HepG2 (cell line): ENCODE measurements at regions not wholly inside any gene's neighbourhood (a gene's known extent, or its start where the extent isn't known, plus 50 kb on each side); places are given as distances from the start of the nearest gene placed in this dataset.

Experiments used
- CAMTA2 ChIP-seq: sonication (generic); formaldehyde crosslinking; IDR thresholded peaks from 2 replicates; pipeline ENCODE4 v1.4.0; 2020; ENCODE audit warnings: mild to moderate bottlenecking, missing genetic modification reagents, borderline replicate concordance
- CHD4 ChIP-seq: fragments of 200-600 bp; sonication (generic); IDR thresholded peaks from 2 replicates; pipeline ENCODE4 v1.7.0; 2017; ENCODE audit warnings: mild to moderate bottlenecking, low read length, borderline replicate concordance
- CREM ChIP-seq, 2 experiments: sonication (generic) in 1 of 2; formaldehyde crosslinking in 1 of 2; IDR thresholded peaks; 2 replicates each; pipeline versions ENCODE4 v1.4.0 to v1.6.1; 2016 to 2020; ENCODE audit warnings: antibody characterized with exemption in 1 of 2, mild to moderate bottlenecking in 1 of 2, missing genetic modification reagents in 1 of 2
- EZH2 ChIP-seq: conservative IDR thresholded peaks from 2 replicates; pipeline ENCODE4 v1.6.1; 2012; ENCODE audit warnings: mild to moderate bottlenecking, low read depth, low read length, moderate library complexity
- KDM4B ChIP-seq: sonication (generic); formaldehyde crosslinking; IDR thresholded peaks from 2 replicates; pipeline ENCODE4 v1.4.0; 2020; ENCODE audit warnings: missing genetic modification reagents
- KLF6 ChIP-seq: IDR thresholded peaks from 2 replicates; pipeline ENCODE4 v1.8.0; 2016; ENCODE audit warnings: missing biosample characterization, missing genetic modification reagents
- MEIS1 ChIP-seq: sonication (generic); formaldehyde crosslinking; IDR thresholded peaks from 2 replicates; pipeline ENCODE4 v1.9.0; 2021; ENCODE audit warnings: mild to moderate bottlenecking, missing genetic modification reagents, moderate library complexity, borderline replicate concordance
- MTF2 ChIP-seq: sonication (generic); formaldehyde crosslinking; IDR thresholded peaks from 2 replicates; pipeline ENCODE4 v1.5.0; 2020; ENCODE audit warnings: missing genetic modification reagents, borderline replicate concordance
- RAD21 ChIP-seq: fragments of 450-650 bp; formaldehyde crosslinking; IDR thresholded peaks from 2 replicates; pipeline ENCODE4 v1.5.0; 2020; ENCODE audit warnings: mild to moderate bottlenecking
- REPIN1 ChIP-seq: sonication (generic); formaldehyde crosslinking; IDR thresholded peaks from 2 replicates; pipeline ENCODE4 v1.8.0; 2022; ENCODE audit warnings: missing genetic modification reagents, low read depth, mild to moderate bottlenecking, borderline replicate concordance
- RFX1 ChIP-seq: fragments of 450-650 bp; IDR thresholded peaks from 2 replicates; pipeline ENCODE4 v1.6.1; 2017
- SAP130 ChIP-seq: IDR thresholded peaks from 2 replicates; pipeline ENCODE4 v1.6.1; 2016; ENCODE audit warnings: low read depth
- SETDB1 ChIP-seq: sonication (generic); formaldehyde crosslinking; IDR thresholded peaks from 2 replicates; pipeline ENCODE4 v1.5.1; 2020; ENCODE audit warnings: missing genetic modification reagents, mild to moderate bottlenecking, borderline replicate concordance
- SIN3B ChIP-seq: fragments of 150-350 bp; IDR thresholded peaks from 2 replicates; pipeline ENCODE4 v1.6.1; 2014; ENCODE audit warnings: low read length
- TBX3 ChIP-seq: fragments of 450-650 bp; IDR thresholded peaks from 2 replicates; pipeline ENCODE4 v1.6.1; 2017; ENCODE audit warnings: antibody characterized with exemption, mild to moderate bottlenecking, inconsistent platforms, borderline replicate concordance
- ZNF12 ChIP-seq: sonication (generic); formaldehyde crosslinking; IDR thresholded peaks from 2 replicates; pipeline ENCODE4 v1.5.0; 2020; ENCODE audit warnings: missing genetic modification reagents
- ZNF253 ChIP-seq: sonication (generic); formaldehyde crosslinking; IDR thresholded peaks from 2 replicates; pipeline ENCODE4 v1.8.0; 2022; ENCODE audit warnings: mild to moderate bottlenecking, missing genetic modification reagents, borderline replicate concordance
- ZNF335 ChIP-seq: sonication (generic); formaldehyde crosslinking; IDR thresholded peaks from 2 replicates; pipeline ENCODE4 v1.4.0; 2020; ENCODE audit warnings: missing genetic modification reagents
- ZNF557 ChIP-seq: sonication (generic); formaldehyde crosslinking; IDR thresholded peaks from 2 replicates; pipeline ENCODE4 v1.4.0; 2020; ENCODE audit warnings: missing genetic modification reagents
- ZNF567 ChIP-seq: sonication (generic); formaldehyde crosslinking; IDR thresholded peaks from 2 replicates; pipeline ENCODE4 v1.8.1; 2023; ENCODE audit warnings: mild to moderate bottlenecking, missing genetic modification reagents, borderline replicate concordance
- ZNF777 ChIP-seq: sonication (generic); formaldehyde crosslinking; IDR thresholded peaks from 2 replicates; pipeline ENCODE4 v1.4.0; 2020; ENCODE audit warnings: missing genetic modification reagents
- ZSCAN25 ChIP-seq: sonication (generic); formaldehyde crosslinking; IDR thresholded peaks from 2 replicates; pipeline ENCODE4 v1.8.0; 2022; ENCODE audit warnings: mild to moderate bottlenecking, missing genetic modification reagents
- TF ChIP-seq, protein P1 (sequence below): sonication (generic); formaldehyde crosslinking; IDR thresholded peaks from 2 replicates; pipeline ENCODE4 v1.5.1; 2020; ENCODE audit warnings: mild to moderate bottlenecking, missing genetic modification reagents, moderate library complexity
- TF ChIP-seq, protein P2 (sequence below): sonication (generic); formaldehyde crosslinking; IDR thresholded peaks from 2 replicates; pipeline ENCODE4 v1.4.0; 2020; ENCODE audit warnings: missing genetic modification reagents, low read depth, mild to moderate bottlenecking, borderline replicate concordance
- TF ChIP-seq, protein P3 (sequence below): sonication (generic); formaldehyde crosslinking; IDR thresholded peaks from 2 replicates; pipeline ENCODE4 v1.4.0; 2020; ENCODE audit warnings: missing genetic modification reagents

DNA sequence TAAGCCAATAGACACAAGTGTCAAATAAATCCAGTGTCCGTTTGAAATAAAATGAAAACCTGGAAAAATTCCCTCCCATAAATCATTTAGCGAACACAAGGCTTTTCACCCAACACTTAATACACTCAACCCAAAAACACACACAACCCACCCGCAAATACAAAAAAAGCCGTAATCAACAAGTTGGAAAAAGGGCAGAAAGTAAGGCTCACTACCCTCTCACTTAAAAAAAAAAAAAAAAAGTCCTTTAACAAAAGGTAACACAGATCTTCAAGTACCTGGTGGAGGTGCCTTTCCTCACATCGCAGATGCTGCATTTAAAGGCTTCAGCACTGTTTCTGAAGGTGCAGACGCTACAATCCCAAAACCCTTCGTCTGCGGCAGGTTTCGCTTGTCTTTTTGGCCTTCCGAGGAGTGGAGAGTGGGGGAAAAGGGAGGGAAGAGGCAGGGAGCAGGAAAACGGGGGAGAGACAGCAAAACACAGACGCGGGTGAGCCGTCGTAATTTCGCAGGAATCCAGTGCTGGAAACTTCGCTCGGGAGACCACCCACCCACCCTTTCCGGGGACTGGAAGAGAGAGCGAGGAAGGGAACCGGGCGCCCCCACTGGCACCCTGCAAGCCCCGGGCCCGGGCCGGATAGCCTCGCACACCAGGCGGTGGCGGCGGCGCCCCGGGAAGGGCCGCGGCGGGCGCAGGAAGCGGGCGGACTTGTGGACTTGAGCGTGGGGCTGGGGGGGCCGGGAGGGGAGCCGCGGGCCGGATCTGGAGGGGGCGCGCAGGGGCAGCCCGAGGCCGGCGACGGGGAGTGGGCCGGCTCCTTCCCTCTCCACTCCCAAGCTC, 401.8 kb downstream of the SHQ1 start, which contains the start of gene RYBP (continued):
- TF ChIP-seq CREM (IDR thresholded peaks at IDR 0.05): no peak
- TF ChIP-seq CREM (CRISPR knock-in tag; IDR thresholded peaks at IDR 0.05): no peak
- no peak for TF ChIP-seq CAMTA2 (CRISPR knock-in tag)
- no peak for TF ChIP-seq MEIS1 (CRISPR knock-in tag)
- no peak for TF ChIP-seq TBX3
- no peak for TF ChIP-seq MTF2
- no peak for TF ChIP-seq ZSCAN25 (CRISPR knock-in tag)
- TF ChIP-seq SETDB1 (CRISPR knock-in tag): no peak
- TF ChIP-seq, protein P1, sequence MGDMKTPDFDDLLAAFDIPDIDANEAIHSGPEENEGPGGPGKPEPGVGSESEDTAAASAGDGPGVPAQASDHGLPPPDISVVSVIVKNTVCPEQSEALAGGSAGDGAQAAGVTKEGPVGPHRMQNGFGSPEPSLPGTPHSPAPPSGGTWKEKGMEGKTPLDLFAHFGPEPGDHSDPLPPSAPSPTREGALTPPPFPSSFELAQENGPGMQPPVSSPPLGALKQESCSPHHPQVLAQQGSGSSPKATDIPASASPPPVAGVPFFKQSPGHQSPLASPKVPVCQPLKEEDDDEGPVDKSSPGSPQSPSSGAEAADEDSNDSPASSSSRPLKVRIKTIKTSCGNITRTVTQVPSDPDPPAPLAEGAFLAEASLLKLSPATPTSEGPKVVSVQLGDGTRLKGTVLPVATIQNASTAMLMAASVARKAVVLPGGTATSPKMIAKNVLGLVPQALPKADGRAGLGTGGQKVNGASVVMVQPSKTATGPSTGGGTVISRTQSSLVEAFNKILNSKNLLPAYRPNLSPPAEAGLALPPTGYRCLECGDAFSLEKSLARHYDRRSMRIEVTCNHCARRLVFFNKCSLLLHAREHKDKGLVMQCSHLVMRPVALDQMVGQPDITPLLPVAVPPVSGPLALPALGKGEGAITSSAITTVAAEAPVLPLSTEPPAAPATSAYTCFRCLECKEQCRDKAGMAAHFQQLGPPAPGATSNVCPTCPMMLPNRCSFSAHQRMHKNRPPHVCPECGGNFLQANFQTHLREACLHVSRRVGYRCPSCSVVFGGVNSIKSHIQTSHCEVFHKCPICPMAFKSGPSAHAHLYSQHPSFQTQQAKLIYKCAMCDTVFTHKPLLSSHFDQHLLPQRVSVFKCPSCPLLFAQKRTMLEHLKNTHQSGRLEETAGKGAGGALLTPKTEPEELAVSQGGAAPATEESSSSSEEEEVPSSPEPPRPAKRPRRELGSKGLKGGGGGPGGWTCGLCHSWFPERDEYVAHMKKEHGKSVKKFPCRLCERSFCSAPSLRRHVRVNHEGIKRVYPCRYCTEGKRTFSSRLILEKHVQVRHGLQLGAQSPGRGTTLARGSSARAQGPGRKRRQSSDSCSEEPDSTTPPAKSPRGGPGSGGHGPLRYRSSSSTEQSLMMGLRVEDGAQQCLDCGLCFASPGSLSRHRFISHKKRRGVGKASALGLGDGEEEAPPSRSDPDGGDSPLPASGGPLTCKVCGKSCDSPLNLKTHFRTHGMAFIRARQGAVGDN (CRISPR knock-in tag): peak; percentile 60; the same call in 1 of the 2 replicates
- no peak for TF ChIP-seq ZNF557 (CRISPR knock-in tag)
- TF ChIP-seq EZH2: no peak
- TF ChIP-seq ZNF567 (CRISPR knock-in tag): no peak
- TF ChIP-seq, protein P2, sequence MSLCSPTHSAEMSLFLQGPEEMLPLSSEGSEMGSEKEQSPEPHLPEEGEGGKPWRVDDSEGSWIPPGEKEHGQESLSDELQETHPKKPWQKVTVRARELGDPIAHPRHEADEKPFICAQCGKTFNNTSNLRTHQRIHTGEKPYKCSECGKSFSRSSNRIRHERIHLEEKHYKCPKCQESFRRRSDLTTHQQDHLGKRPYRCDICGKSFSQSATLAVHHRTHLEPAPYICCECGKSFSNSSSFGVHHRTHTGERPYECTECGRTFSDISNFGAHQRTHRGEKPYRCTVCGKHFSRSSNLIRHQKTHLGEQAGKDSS (CRISPR knock-in tag): 0 out of 2 replicates have a peak, but pooled peaks have one; percentile 15
- TF ChIP-seq KDM4B (CRISPR knock-in tag): no peak
- peak; percentile 44 for TF ChIP-seq RAD21 (CRISPR knock-in tag)
- peak; percentile 51; the same call in 1 of the 2 replicates for TF ChIP-seq SAP130
- TF ChIP-seq CHD4: no peak
- TF ChIP-seq RFX1: no peak
- 0 out of 2 replicates have a peak, but pooled peaks have one; percentile 4 for TF ChIP-seq ZNF777 (CRISPR knock-in tag)
- TF ChIP-seq REPIN1 (CRISPR knock-in tag): no peak
- TF ChIP-seq ZNF12: no peak
- TF ChIP-seq, protein P3, sequence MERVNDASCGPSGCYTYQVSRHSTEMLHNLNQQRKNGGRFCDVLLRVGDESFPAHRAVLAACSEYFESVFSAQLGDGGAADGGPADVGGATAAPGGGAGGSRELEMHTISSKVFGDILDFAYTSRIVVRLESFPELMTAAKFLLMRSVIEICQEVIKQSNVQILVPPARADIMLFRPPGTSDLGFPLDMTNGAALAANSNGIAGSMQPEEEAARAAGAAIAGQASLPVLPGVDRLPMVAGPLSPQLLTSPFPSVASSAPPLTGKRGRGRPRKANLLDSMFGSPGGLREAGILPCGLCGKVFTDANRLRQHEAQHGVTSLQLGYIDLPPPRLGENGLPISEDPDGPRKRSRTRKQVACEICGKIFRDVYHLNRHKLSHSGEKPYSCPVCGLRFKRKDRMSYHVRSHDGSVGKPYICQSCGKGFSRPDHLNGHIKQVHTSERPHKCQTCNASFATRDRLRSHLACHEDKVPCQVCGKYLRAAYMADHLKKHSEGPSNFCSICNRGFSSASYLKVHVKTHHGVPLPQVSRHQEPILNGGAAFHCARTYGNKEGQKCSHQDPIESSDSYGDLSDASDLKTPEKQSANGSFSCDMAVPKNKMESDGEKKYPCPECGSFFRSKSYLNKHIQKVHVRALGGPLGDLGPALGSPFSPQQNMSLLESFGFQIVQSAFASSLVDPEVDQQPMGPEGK (CRISPR knock-in tag): peak; percentile 79
- no peak for TF ChIP-seq ZNF335
- no peak for TF ChIP-seq SIN3B
- no peak for TF ChIP-seq ZNF253 (CRISPR knock-in tag)
- TF ChIP-seq KLF6 (CRISPR knock-in tag): no peak
